GM18873 (cell line): ENCODE measurements at regions not wholly inside any gene's neighbourhood (a gene's known extent, or its start where the extent isn't known, plus 50 kb on each side); places are given as distances from the start of the nearest gene placed in this dataset.
"Not testable (repeated sequence)": the region's sequence is repeated elsewhere in the genome, so short reads cannot be mapped to it uniquely, and the experiment has no call there.

Source experiments
- ATAC-seq: cut with Tn5 transposase; IDR thresholded peaks from one replicate; pipeline ENCODE4 v1.9.1; 2021; ENCODE audit warnings: mild to moderate bottlenecking, moderate library complexity, moderate number of reproducible peaks; ENCODE audit not compliant: unreplicated experiment, low FRiP score

DNA sequence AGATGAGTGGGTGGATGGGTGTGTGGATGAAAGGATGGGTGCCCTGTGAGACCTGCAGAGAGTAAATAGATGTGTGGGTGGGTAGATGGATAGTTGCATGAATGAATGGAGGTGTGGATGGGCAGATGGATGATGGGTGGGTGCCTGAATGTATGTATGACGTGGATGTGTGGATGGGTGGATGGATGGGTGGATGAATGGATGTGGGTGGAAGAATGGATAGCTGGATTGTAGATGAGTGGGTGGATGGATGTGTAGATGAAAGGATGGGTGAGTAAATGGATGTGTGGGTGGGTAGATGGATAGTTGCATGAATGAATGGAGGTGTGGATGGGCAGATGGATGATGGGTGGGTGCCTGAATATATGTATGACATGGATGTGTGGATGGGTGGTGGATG is 374.7 kb downstream of the BRD1 start:
- ATAC-seq, result not testable (repeated sequence)

GRCh38 chr22:49452362-49452946 is 375.2 kb downstream of the BRD1 start:
- no peak for ATAC-seq

GRCh38 chr22:49451070-49451840 is 376.4 kb downstream of the BRD1 start:
- ATAC-seq, result no peak

DNA sequence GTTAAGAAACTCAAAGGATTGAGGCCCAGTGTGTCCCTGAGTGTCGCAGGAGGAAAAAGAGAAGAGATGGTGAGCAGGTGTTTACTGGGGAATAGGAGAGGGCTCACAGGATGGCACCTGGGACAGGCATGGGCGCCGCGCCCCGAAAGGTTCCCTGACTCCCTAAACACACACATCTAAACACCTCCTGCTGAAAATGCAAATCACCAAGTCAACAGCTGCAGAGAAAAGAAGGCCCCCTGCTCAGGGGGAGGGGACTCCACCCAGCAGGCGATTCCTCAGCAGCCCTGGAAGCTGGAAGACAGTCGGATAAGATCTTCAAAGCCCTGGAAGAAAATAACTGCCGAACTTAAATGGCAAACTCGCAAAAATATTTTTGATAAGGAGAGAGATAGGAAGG is 377.2 kb downstream of the BRD1 start:
- ATAC-seq, result no peak

GRCh38 chr22:49449811-49450446 is 377.7 kb downstream of the BRD1 start:
- ATAC-seq, result no peak

GRCh38 chr22:49449377-49449776 is 378.3 kb downstream of the BRD1 start:
- no peak for ATAC-seq

DNA sequence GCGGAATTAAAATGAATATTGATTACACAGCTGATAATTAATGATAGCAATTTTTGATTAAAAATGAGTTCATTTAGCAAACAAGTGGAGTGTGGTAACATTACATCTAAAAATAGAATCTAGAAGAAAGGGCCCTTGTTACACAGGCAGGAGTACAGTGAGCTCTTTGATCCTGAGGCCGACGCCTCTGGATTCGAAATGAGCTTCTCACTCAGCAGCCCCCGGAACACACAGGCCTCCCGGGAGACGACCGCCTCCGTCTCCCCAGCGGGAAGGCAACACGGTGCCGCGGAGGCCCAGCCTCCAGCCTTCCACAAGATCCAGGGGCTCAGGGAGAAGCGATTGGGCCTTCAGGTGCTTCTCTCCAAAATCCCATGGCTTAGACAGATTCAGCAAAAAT is 379.1 kb downstream of the BRD1 start:
- ATAC-seq, result no peak

DNA sequence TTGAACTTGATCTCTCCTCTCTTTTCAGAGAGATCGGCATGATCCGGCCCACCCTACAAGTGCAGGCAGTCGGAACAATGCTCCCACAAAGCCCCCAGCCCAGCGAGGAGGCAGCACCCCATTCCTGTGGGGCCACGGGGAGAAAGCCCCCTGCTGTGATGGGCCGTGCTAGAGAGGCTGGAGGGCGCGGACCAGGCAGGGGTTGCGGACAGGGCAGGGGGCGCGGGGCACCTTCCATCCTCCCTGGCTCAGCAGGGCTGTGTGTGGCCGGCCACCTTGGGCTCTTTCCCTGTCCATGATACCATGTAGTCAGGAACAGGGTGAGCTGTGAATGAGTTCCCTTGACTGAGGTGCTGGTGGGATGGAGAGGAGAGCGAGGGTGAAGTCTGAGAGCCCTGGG is 379.8 kb downstream of the BRD1 start:
- ATAC-seq, result no peak

DNA sequence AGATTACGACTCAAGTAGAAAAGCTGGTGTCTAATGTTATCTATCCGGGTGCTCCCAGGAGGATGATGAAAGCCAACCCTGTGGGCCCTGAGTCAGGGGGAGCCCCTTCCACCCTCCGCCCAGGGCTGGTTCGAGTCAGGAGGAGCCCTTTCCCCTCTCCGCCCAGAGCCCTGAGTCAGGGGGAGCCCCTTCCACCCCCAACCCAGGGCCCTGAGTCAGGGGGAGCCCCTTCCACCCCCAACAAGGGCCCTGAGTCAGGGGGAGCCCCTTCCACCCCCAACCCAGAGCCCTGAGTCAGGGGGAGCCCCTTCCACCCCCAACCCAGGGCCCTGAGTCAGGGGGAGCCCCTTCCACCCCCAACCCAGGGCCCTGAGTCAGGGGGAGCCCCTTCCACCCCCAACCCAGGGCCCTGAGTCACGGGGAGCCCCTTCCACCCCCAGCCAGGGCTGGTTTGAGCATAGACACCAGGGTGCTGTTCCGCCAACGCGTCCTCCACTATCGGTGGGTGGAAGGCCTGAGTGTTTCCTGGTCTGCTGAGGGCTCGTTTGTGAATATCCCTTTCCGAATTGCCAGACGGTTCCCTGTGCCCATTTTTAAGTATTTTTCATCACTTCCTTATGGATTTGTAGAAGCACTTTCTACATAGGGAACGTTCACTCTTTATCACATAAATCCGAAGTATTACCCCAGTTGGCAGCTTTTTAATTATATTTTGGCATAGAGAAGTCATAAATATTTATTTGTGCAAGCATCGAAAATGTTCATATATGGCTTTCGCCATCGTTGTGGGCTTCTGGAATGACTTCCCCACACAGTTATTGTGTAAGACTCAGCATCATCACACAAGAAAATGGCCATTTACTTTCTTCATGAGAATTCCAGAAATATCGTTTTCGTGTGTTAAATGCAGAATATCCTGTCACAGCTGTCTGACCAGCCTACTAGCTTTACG is 380.6 kb downstream of the BRD1 start:
- no peak for ATAC-seq

GRCh38 chr22:49446145-49446758 is 381.4 kb downstream of the BRD1 start:
- no peak for ATAC-seq

GRCh38 chr22:49444781-49445180 is 382.9 kb downstream of the BRD1 start:
- ATAC-seq, result no peak

- no peak for ATAC-seq
These were observed 386.7 kb downstream of the BRD1 start for GRCh38 chr22:49440931-49441330.

- no peak for ATAC-seq
These were observed 388.3 kb downstream of the BRD1 start for GRCh38 chr22:49439373-49439772.

DNA sequence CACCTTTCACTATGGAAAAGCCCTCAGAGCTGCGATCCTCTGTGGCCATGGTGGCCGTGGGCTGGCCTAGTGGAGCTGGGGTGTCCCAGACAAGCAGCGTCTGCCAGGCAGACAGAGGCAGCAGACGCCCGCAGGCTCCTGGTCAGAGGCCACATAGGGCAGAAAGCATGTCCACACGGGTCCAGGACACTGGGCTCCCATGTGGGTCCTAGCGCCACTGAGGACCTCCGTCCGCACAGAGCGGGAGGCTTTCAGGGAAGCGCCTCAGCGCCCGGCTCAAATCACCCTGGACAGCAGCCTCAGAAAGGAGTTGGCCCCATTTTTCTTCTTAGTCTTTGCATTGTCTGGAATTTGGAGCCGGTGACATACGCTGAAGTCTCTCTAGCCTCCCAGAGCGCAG is 389.7 kb downstream of the BRD1 start:
- ATAC-seq, result no peak

DNA sequence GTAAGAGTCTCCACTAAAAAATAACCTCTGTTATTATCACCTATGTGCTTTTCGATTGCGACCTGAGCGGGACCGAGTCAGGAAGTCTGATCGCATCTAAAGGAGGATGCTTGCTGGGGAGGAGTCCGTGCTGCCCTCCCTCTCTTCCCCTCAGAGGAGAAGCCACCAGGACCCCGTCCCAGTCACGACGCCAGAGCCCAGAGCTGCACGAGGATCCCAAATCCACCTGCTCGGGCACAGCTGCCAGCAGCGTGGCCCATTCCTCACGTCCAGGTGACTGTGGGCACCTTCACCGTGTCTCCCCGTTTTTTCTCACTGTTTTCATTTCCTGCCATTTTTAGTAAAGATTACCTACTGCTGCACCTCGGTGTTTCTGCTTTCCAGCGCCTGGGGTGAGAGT is 390.3 kb downstream of the BRD1 start:
- no peak for ATAC-seq

DNA sequence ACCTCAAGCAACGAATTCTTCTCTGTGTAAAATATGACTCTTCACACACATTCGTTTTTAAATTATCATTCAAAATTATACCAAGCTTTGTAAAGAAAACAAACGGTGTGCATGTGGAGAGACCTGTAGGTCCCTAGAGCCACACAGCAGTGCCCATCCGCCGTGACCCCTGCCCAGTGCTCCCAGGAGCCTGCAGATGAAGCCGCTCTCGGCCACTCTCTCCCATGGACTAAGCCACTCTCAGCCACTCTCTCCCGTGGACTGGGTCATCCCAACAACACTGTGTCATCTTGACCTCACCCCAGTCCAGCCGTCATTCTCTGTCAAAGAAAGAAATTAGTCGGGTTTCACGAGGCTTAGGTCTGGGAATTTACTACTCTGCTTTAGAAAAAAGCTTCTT is 391.6 kb downstream of the BRD1 start:
- no peak for ATAC-seq

- ATAC-seq, result no peak
These were observed 392.1 kb downstream of the BRD1 start for GRCh38 chr22:49435596-49435995.

GRCh38 chr22:49433717-49434611 is 393.7 kb downstream of the BRD1 start:
- ATAC-seq, result no peak

DNA sequence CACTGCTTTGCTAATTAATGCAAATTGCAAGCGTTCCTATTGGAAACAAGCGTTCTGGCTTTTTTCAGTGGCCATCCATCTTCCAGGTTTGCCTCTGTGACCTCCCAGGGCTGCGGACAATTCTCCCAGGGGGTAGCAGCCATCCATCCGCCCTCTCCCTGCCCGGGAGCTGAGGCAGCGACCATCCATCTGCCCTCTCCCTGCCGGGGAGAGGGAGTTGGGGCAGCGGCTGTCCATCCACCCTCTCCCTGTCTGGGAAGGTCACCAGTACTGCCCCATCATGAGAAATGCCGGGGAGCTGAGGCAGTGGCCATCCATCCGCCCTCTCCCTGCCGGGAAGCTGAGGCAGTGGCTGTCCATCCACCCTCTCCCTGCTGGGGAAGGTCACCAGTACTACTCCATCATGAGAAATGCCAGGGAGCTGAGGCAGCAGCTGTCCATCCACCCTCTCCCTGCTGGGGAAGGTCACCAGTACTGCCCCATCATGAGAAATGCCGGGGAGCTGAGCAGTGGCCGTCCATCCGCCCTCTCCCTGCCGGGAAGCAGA is 394.7 kb downstream of the BRD1 start:
- no peak for ATAC-seq
